Thyroid gland (tissue), 4 donors: ENCODE measurements at regions not wholly inside any gene's neighbourhood (a gene's known extent, or its start where the extent isn't known, plus 50 kb on each side); places are given as distances from the start of the nearest gene placed in this dataset.

Experiments
- DNase-seq, 2 donors: peaks; one replicate each; pipeline ENCODE4 v3.0.0-alpha.2; 2019
- H3K27ac ChIP-seq, 3 donors: fragments of 200-600 bp; sonication (generic); 1 replicate in 2 of 3; 2 replicates in 1 of 3; pipeline ENCODE4 v1.5.1; 2016 to 2019; ENCODE audit warnings: mild to moderate bottlenecking in 1 of 3, moderate library complexity in 1 of 3
- H3K27me3 ChIP-seq: fragments of 200-600 bp; sonication (generic); one replicate; pipeline ENCODE4 v1.5.1; 2019
- H3K36me3 ChIP-seq, 2 donors: fragments of 200-600 bp; sonication (generic); one replicate each; pipeline ENCODE4 v1.5.1; 2016 to 2019
- H3K4me1 ChIP-seq, 2 donors: fragments of 200-600 bp; sonication (generic); one replicate each; pipeline ENCODE4 v1.5.1; 2017 to 2019
- H3K4me3 ChIP-seq, 3 donors: fragments of 200-600 bp; sonication (generic); replicated peaks in 1 of 3; 1 replicate in 2 of 3; 2 replicates in 1 of 3; pipeline ENCODE4 v1.5.1; 2016; ENCODE audit warnings: mild to moderate bottlenecking in 1 of 3
- H3K9me3 ChIP-seq: fragments of 200-600 bp; sonication (generic); one replicate; pipeline ENCODE4 v1.5.1; 2017
- CTCF ChIP-seq, 6 experiments: fragments of 200-600 bp in 3 of 6; fragments of 450-650 bp in 3 of 6; sonication (generic) in 3 of 6; IDR thresholded peaks; one replicate each; pipeline ENCODE4 v1.5.1; 2016 to 2019; ENCODE audit warnings: antibody characterized with exemption in 6 of 6, mild to moderate bottlenecking in 2 of 6, inconsistent platforms in 1 of 6, moderate library complexity in 1 of 6
- POLR2A ChIP-seq, 2 donors: fragments of 450-650 bp; IDR thresholded peaks; one replicate each; pipeline ENCODE4 v1.6.1; 2017; ENCODE audit warnings: antibody characterized with exemption in 2 of 2, mild to moderate bottlenecking in 2 of 2, moderate library complexity in 1 of 2
- WGBS, 2 donors: methylation state at CpG; one replicate each; pipeline ENCODE4 v1.1.5; 2017; 5-methylcytosine and 5-hydroxymethylcytosine counted together
- intact Hi-C: fragments of 100-400 bp; cut with DNase I; formaldehyde crosslinking; loops from one replicate; pipeline ENCODE4 v1.15.1; 2023

- 93 to 96% methylated on average over 3 of the region's 3 CpGs for WGBS, 2 donors
- H3K4me1 ChIP-seq = no peaks in the 10 kb centered on the region
- H3K27ac ChIP-seq = no peak overlapping the region
- no peaks in the 10 kb centered on the region for H3K36me3 ChIP-seq
- intact Hi-C loops = no loop called here
- no peak overlapping the region for H3K4me3 ChIP-seq
- no peaks in the 10 kb centered on the region for H3K9me3 ChIP-seq
- no peaks in the 10 kb centered on the region for H3K27me3 ChIP-seq
- DNase-seq = no peak
- TF ChIP-seq CTCF (IDR thresholded peaks at IDR 0.05) = no peak
Measured at GRCh38 chr15:67977414-67978089, 76.6 kb upstream of the PIAS1 start.

GRCh38 chr15:67979281-67979680 lies 74.8 kb upstream of the PIAS1 start:
- no peak overlapping the region for H3K27ac ChIP-seq
- no peak for DNase-seq
- no peak overlapping the region for H3K4me3 ChIP-seq
- no peaks in the 10 kb centered on the region for H3K9me3 ChIP-seq
- no peaks in the 10 kb centered on the region for H3K27me3 ChIP-seq
- H3K4me1 ChIP-seq = no peaks in the 10 kb centered on the region
- H3K36me3 ChIP-seq = no peaks in the 10 kb centered on the region
- TF ChIP-seq POLR2A (IDR thresholded peaks at IDR 0.05) (no peak), CTCF (IDR thresholded peaks at IDR 0.05) (no peak)
- intact Hi-C loops = no loop called here

GRCh38 chr15:67980171-67980570 lies 73.9 kb upstream of the PIAS1 start:
- no peak for DNase-seq
- no peaks in the 10 kb centered on the region for H3K27me3 ChIP-seq
- H3K9me3 ChIP-seq = no peaks in the 10 kb centered on the region
- TF ChIP-seq POLR2A (IDR thresholded peaks at IDR 0.05) (no peak), CTCF (IDR thresholded peaks at IDR 0.05) (no peak)
- no peaks in the 10 kb centered on the region for H3K4me1 ChIP-seq
- no peak overlapping the region for H3K27ac ChIP-seq
- 87 to 96% methylated on average over 2 of the region's 2 CpGs for WGBS, 2 donors
- H3K4me3 ChIP-seq = no peak overlapping the region
- no peaks in the 10 kb centered on the region for H3K36me3 ChIP-seq
- intact Hi-C loops = no loop called here

- H3K27ac ChIP-seq = no peak overlapping the region
- no peaks in the 10 kb centered on the region for H3K36me3 ChIP-seq
- 87 to 89% methylated on average over 4 of the region's 4 CpGs for WGBS, 2 donors
- no peaks in the 10 kb centered on the region for H3K9me3 ChIP-seq
- H3K27me3 ChIP-seq = no peaks in the 10 kb centered on the region
- no peak for TF ChIP-seq CTCF (IDR thresholded peaks at IDR 0.05)
- TF ChIP-seq POLR2A (IDR thresholded peaks at IDR 0.05) = no peak
- H3K4me3 ChIP-seq = no peak overlapping the region
- H3K4me1 ChIP-seq = no peaks in the 10 kb centered on the region
- DNase-seq = no peak
- intact Hi-C loops = no loop called here
Measured at GRCh38 chr15:67980773-67981685, 73.1 kb upstream of the PIAS1 start.

GRCh38 chr15:67981848-67982247 lies 72.3 kb upstream of the PIAS1 start:
- intact Hi-C loops = no loop called here
- Histone ChIP-seq H3K36me3 (no peaks in the 10 kb centered on the region), H3K4me3 (no peak overlapping the region), H3K27me3 (no peaks in the 10 kb centered on the region), H3K9me3 (no peaks in the 10 kb centered on the region), H3K4me1 (no peaks in the 10 kb centered on the region), H3K27ac (no peak overlapping the region)
- DNase-seq = no peak
- TF ChIP-seq POLR2A (IDR thresholded peaks at IDR 0.05) (no peak), CTCF (IDR thresholded peaks at IDR 0.05) (no peak)
- WGBS, 2 donors = 72 to 91% methylated on average over 3 of the region's 3 CpGs
